Osteocyte (in vitro differentiated cells): ENCODE measurements at regions not wholly inside any gene's neighbourhood (a gene's known extent, or its start where the extent isn't known, plus 50 kb on each side); places are given as distances from the start of the nearest gene placed in this dataset.
A peak's percentile ranks its signal among the peaks of the same experiment; 100 is the strongest.

Experiments used
- DNase-seq: peaks from one replicate; pipeline ENCODE4 v3.0.0; 2021; ENCODE audit warnings: mixed read lengths; ENCODE audit not compliant: unreplicated experiment; ENCODE audit errors: extremely low spot score
- H3K27ac Mint-ChIP-seq: one replicate; pipeline ENCODE4 v1.8.0; 2021; ENCODE audit warnings: mild to moderate bottlenecking, mixed read lengths; ENCODE audit not compliant: unreplicated experiment
- H3K27me3 Mint-ChIP-seq: one replicate; pipeline ENCODE4 v1.8.0; 2021; ENCODE audit warnings: mixed read lengths; ENCODE audit not compliant: unreplicated experiment
- H3K36me3 Mint-ChIP-seq: one replicate; pipeline ENCODE4 v1.8.0; 2021; ENCODE audit warnings: mixed read lengths; ENCODE audit not compliant: unreplicated experiment
- H3K4me1 Mint-ChIP-seq: one replicate; pipeline ENCODE4 v1.8.0; 2021; ENCODE audit warnings: mixed read lengths; ENCODE audit not compliant: unreplicated experiment
- H3K4me3 Mint-ChIP-seq: one replicate; pipeline ENCODE4 v1.8.0; 2021; ENCODE audit warnings: mild to moderate bottlenecking, moderate library complexity, mixed read lengths; ENCODE audit not compliant: unreplicated experiment
- H3K9me3 Mint-ChIP-seq: one replicate; pipeline ENCODE4 v1.8.0; 2021; ENCODE audit warnings: mixed read lengths; ENCODE audit not compliant: unreplicated experiment
- TF ChIP-seq, protein P1 (sequence below): fragments of 200-600 bp; sonication (generic); IDR thresholded peaks from 2 replicates; pipeline ENCODE4 v1.5.0; 2021; ENCODE audit warnings: antibody characterized with exemption, mild to moderate bottlenecking, moderate library complexity

DNA sequence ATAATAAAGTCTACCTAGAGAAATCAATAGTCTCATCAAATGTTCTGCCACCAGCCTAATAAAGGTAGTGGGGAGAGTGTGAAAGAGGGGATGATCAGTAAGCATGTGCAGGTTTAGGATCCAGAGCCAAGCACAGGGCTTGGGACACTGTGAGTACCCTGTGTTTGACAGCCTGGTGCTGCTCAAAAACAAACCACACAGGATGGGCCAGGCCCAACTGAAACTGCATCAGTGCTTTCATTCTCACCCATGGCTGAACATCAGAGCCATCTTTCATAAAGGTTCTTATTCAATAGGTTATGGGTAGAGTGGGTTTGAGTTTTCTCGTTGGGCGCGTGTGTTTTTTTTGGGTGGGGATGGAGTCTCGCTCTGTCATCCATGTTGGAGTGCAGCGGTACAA lies 87.3 kb upstream of the NHSL1 start:
- no peak for DNase-seq
- peaks cover 4% of the 10 kb centered on the region for H3K4me1 Mint-ChIP-seq
- TF ChIP-seq, protein P1, sequence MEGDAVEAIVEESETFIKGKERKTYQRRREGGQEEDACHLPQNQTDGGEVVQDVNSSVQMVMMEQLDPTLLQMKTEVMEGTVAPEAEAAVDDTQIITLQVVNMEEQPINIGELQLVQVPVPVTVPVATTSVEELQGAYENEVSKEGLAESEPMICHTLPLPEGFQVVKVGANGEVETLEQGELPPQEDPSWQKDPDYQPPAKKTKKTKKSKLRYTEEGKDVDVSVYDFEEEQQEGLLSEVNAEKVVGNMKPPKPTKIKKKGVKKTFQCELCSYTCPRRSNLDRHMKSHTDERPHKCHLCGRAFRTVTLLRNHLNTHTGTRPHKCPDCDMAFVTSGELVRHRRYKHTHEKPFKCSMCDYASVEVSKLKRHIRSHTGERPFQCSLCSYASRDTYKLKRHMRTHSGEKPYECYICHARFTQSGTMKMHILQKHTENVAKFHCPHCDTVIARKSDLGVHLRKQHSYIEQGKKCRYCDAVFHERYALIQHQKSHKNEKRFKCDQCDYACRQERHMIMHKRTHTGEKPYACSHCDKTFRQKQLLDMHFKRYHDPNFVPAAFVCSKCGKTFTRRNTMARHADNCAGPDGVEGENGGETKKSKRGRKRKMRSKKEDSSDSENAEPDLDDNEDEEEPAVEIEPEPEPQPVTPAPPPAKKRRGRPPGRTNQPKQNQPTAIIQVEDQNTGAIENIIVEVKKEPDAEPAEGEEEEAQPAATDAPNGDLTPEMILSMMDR, result no peak
- no peaks in the 10 kb centered on the region for H3K27me3 Mint-ChIP-seq
- H3K4me3 Mint-ChIP-seq, result no peak overlapping the region
- H3K36me3 Mint-ChIP-seq, result no peaks in the 10 kb centered on the region
- H3K9me3 Mint-ChIP-seq, result no peaks in the 10 kb centered on the region
- no peak overlapping the region for H3K27ac Mint-ChIP-seq

DNA sequence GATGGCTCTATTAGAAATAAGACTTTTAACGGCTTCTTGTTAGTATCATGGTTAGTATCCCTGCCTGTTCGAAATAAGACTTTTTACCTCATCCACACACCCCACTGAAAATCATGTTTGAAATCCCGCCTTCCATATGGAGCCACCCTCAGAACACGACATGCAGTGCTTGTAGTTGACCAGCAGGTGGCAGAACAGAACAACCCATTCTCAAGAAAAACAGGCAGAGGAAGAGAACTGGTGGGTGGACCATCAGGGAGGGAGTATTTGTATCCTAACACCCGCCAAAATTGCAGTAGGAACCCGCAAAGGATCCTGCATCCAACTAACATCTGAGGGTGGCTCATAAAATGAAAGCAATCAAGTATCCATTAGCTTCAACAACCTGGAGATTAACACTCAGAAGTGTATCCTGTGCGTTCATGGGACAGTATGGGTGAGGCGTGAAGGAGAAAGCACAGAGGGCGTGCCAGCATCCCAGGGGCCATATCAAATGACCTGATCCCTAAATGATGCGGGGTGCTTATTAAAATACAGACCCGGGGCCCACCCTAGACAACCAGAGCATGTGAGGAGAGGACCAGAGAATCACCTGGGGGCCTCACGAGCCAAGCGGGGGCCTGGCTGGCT lies 89.6 kb upstream of the NHSL1 start:
- Mint-ChIP-seq H3K36me3 (no peaks in the 10 kb centered on the region), H3K27me3 (no peaks in the 10 kb centered on the region), H3K4me3 (no peak overlapping the region), H3K9me3 (no peaks in the 10 kb centered on the region), H3K27ac (peak overlapping the region; percentile 19), H3K4me1 (peaks cover 19% of the 10 kb centered on the region)
- TF ChIP-seq, protein P1, result peak; percentile 93
- DNase-seq, result no peak

DNA sequence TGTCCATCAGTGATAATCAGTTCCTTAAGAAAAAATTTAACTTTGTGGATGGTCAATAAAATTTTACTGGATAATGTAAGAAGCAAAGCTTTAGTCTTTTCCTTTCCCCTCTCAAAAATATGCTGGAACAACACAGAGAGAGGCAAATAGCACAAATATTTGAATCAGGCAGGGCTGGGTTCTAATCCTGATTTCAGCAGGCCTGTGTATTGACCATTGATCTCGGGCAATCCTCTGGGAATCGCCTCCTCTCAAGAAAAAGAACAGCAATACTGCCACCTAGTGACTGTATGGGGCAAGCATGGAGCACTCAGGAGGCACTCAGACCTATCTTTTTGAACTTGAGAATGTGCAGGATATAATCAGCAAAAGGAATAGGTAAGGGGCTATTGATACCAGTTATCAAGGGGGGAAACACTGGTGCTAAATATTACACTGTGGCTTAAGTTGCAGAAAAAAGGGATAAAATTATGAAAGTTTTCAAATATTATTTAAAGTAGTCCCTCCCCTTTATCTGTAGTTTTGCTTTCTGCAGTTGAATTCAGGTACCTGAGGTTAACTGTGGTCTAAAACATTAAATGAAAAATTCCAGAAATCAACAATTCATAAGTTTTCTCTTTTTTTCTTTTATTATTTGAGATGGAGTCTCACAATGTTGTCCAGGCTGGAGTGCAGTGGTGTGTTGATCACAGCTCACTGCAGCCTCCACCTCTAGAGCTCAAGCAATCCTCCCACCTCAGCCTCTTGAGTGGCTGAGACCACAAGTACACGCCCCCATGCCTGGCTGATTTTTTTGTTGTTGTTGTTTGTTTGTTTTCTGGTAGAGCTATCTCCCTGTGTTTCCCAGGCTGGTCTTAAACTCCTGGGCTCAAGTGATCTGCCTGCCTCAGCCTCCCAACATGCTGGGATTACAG lies 91.8 kb upstream of the NHSL1 start:
- TF ChIP-seq, protein P1, result peak; percentile 90
- Mint-ChIP-seq H3K9me3 (no peaks in the 10 kb centered on the region), H3K27ac (no peak overlapping the region), H3K4me3 (no peak overlapping the region), H3K4me1 (peaks cover 25% of the 10 kb centered on the region), H3K27me3 (no peaks in the 10 kb centered on the region), H3K36me3 (no peaks in the 10 kb centered on the region)
- DNase-seq, result no peak

DNA sequence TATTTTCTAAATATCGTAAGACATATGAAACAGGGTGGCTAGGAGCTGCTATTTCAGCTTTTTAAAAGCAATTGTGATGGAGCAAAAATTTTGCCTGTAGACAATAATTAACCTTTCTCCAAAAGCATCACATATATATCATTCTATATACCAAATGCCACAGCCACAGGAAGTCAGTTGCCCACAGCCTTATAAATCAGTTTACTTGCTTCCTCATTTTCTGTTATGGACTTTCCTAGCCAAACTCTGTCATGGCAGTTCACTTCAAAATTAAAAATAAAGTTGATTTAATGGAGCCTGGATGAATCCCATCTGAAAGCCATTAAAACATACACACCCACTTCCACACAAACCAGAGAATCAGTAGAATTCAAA lies 93.4 kb upstream of the NHSL1 start:
- Mint-ChIP-seq H3K9me3 (no peaks in the 10 kb centered on the region), H3K36me3 (no peaks in the 10 kb centered on the region), H3K4me3 (peak overlapping the region; percentile 62), H3K27ac (peak overlapping the region; percentile 94), H3K27me3 (no peaks in the 10 kb centered on the region), H3K4me1 (peaks cover 25% of the 10 kb centered on the region)
- TF ChIP-seq, protein P1, result no peak
- no peak for DNase-seq

DNA sequence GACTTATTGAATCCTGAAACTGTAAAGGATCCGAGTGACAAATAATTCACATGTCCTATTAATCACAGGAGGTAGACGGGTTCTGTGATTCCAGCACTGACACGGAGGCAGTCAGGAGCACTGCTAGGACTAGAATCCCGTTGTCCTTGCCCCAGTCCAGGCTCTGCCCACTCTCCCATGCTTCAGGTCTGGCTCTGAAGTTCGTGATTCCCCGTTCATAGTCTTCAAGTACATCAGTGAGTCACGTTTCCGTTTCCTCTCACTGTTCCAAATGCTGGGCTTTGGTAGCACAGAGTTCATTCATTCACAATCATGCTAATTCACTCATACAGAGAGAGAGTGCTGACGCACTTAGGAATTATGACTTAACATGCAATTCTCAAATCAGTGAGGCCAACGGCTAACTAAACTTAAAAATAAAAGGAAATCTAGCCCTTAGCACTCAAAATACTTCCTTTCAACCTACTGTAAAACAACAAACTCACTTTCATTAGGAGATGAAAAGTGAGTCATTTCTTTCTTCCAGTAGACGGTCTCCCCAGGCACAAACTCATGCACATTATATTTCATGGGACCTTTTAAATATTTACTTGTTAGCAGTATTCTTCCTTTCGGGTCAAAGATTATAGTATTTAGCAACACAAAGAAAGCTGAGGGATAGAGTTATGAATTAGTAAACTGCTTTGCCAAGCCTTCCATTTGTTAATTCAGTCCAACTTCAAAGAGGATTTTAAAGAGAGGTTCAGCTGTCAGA lies 94.0 kb upstream of the NHSL1 start:
- peak overlapping the region; percentile 62 for H3K4me3 Mint-ChIP-seq
- no peaks in the 10 kb centered on the region for H3K27me3 Mint-ChIP-seq
- peaks cover 25% of the 10 kb centered on the region for H3K4me1 Mint-ChIP-seq
- peak overlapping the region; percentile 94 for H3K27ac Mint-ChIP-seq
- DNase-seq, result peak; percentile 75
- no peaks in the 10 kb centered on the region for H3K9me3 Mint-ChIP-seq
- no peaks in the 10 kb centered on the region for H3K36me3 Mint-ChIP-seq
- TF ChIP-seq, protein P1, result no peak
